ENCODE measurements at regions not wholly inside any gene's neighbourhood (a gene's known extent, or its start where the extent isn't known, plus 50 kb on each side); places are given as distances from the start of the nearest gene placed in this dataset.
"Not testable (repeated sequence)": the region's sequence is repeated elsewhere in the genome, so short reads cannot be mapped to it uniquely, and the experiment has no call there.

GRCh38 chr3:148577579-148577978 is 120.1 kb upstream of the AGTR1 start:
- not testable (repeated sequence) for TF ChIP-seq EZH2 (IDR thresholded peaks at IDR 0.05; ENCODE audit: low read depth, unreplicated experiment); CTCF (conservative IDR thresholded peaks at IDR 0.05; ENCODE audit: low read depth in 2 of 2); CREB1 (CRISPR knock-in tag; IDR thresholded peaks at IDR 0.05; ENCODE audit: low read depth); ETS1 (IDR thresholded peaks at IDR 0.05); POLR2AphosphoS5 (IDR thresholded peaks at IDR 0.05; ENCODE audit: low read depth)
- TF ChIP-seq, protein P1, sequence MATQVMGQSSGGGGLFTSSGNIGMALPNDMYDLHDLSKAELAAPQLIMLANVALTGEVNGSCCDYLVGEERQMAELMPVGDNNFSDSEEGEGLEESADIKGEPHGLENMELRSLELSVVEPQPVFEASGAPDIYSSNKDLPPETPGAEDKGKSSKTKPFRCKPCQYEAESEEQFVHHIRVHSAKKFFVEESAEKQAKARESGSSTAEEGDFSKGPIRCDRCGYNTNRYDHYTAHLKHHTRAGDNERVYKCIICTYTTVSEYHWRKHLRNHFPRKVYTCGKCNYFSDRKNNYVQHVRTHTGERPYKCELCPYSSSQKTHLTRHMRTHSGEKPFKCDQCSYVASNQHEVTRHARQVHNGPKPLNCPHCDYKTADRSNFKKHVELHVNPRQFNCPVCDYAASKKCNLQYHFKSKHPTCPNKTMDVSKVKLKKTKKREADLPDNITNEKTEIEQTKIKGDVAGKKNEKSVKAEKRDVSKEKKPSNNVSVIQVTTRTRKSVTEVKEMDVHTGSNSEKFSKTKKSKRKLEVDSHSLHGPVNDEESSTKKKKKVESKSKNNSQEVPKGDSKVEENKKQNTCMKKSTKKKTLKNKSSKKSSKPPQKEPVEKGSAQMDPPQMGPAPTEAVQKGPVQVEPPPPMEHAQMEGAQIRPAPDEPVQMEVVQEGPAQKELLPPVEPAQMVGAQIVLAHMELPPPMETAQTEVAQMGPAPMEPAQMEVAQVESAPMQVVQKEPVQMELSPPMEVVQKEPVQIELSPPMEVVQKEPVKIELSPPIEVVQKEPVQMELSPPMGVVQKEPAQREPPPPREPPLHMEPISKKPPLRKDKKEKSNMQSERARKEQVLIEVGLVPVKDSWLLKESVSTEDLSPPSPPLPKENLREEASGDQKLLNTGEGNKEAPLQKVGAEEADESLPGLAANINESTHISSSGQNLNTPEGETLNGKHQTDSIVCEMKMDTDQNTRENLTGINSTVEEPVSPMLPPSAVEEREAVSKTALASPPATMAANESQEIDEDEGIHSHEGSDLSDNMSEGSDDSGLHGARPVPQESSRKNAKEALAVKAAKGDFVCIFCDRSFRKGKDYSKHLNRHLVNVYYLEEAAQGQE (IDR thresholded peaks at IDR 0.05; ENCODE audit: unreplicated experiment), result not testable (repeated sequence)

All from GM23338 (cell line).